ENCODE measurements at regions not wholly inside any gene's neighbourhood (a gene's known extent, or its start where the extent isn't known, plus 50 kb on each side); places are given as distances from the start of the nearest gene placed in this dataset.

- TF ChIP-seq CTCF (IDR thresholded peaks at IDR 0.05; ENCODE audit: poor library complexity, severe bottlenecking) (no peak), MXI1 (conservative IDR thresholded peaks at IDR 0.05; ENCODE audit: poor library complexity, severe bottlenecking) (no peak)
These were observed 509.2 kb upstream of the HS3ST1 start for GRCh38 chr4:11937941-11938340.
